Uterus (tissue), 2 donors: ENCODE measurements at regions not wholly inside any gene's neighbourhood (a gene's known extent, or its start where the extent isn't known, plus 50 kb on each side); places are given as distances from the start of the nearest gene placed in this dataset.

Source experiments
- CTCF ChIP-seq, 4 experiments: fragments of 200-600 bp in 2 of 4; fragments of 450-650 bp in 2 of 4; sonication (generic) in 2 of 4; IDR thresholded peaks; one replicate each; pipeline ENCODE4 v1.5.1; 2016 to 2019; ENCODE audit warnings: antibody characterized with exemption in 4 of 4, mild to moderate bottlenecking in 2 of 4, moderate library complexity in 1 of 4
- POLR2A ChIP-seq, 2 donors: fragments of 450-650 bp; IDR thresholded peaks; one replicate each; pipeline ENCODE4 v1.6.1; 2016; ENCODE audit warnings: antibody characterized with exemption in 2 of 2, mild to moderate bottlenecking in 1 of 2, moderate library complexity in 1 of 2

GRCh38 chr6:139742671-139743070, 368.2 kb upstream of the CITED2 start:
- TF ChIP-seq CTCF (IDR thresholded peaks at IDR 0.05) (no peak), POLR2A (IDR thresholded peaks at IDR 0.05) (no peak)
